DOHH2 (cell line): ENCODE measurements at regions not wholly inside any gene's neighbourhood (a gene's known extent, or its start where the extent isn't known, plus 50 kb on each side); places are given as distances from the start of the nearest gene placed in this dataset.

Experiments
- H3F3A ChIP-seq: fragments of 200-600 bp; sonication (generic), shearing (Covaris generic); 2 replicates; pipeline ENCODE4 v1.6.0; 2016; ENCODE audit warnings: antibody characterized with exemption, mild to moderate bottlenecking; ENCODE audit not compliant: control insufficient read depth, insufficient read depth
- H3K27ac ChIP-seq: fragments of 200-600 bp; sonication (generic); 2 replicates; pipeline ENCODE4 v1.5.1; 2014; ENCODE audit warnings: low read depth, mild to moderate bottlenecking, low read length, moderate library complexity
- H3K27me3 ChIP-seq: fragments of 200-600 bp; sonication (generic); 2 replicates; pipeline ENCODE4 v1.6.1; 2014; ENCODE audit warnings: mild to moderate bottlenecking, low read length, mixed read lengths; ENCODE audit not compliant: control insufficient read depth
- H3K36me3 ChIP-seq: fragments of 200-600 bp; sonication (generic); 2 replicates; pipeline ENCODE4 v1.6.1; 2014; ENCODE audit warnings: mild to moderate bottlenecking, low read length, moderate library complexity, mixed read lengths; ENCODE audit not compliant: control insufficient read depth
- H3K4me1 ChIP-seq: fragments of 200-600 bp; sonication (generic); 2 replicates; pipeline ENCODE4 v1.6.1; 2014; ENCODE audit warnings: mild to moderate bottlenecking, low read length, mixed read lengths; ENCODE audit not compliant: control insufficient read depth
- H3K4me2 ChIP-seq: fragments of 200-600 bp; sonication (generic); 2 replicates; pipeline ENCODE4 v1.6.0; 2014; ENCODE audit warnings: mild to moderate bottlenecking, low read length, moderate library complexity
- H3K4me3 ChIP-seq: fragments of 200-600 bp; sonication (generic); 2 replicates; pipeline ENCODE4 v1.5.1; 2014; ENCODE audit warnings: mild to moderate bottlenecking, low read length, mixed read lengths
- H3K79me2 ChIP-seq: fragments of 200-600 bp; sonication (generic); 2 replicates; pipeline ENCODE4 v1.6.1; 2014; ENCODE audit warnings: mild to moderate bottlenecking, low read length, mixed read lengths; ENCODE audit not compliant: control insufficient read depth
- H3K9me2 ChIP-seq: fragments of 200-600 bp; sonication (generic); replicated peaks from 2 replicates; pipeline ENCODE4 v1.6.1; 2014; ENCODE audit warnings: mild to moderate bottlenecking, low read length, mixed read lengths; ENCODE audit not compliant: control insufficient read depth
- H3K9me3 ChIP-seq: fragments of 200-600 bp; sonication (generic); 2 replicates; pipeline ENCODE4 v1.6.1; 2014; ENCODE audit warnings: antibody characterized with exemption, low read length, mixed read lengths; ENCODE audit not compliant: control insufficient read depth, insufficient read depth
- H4K20me1 ChIP-seq: fragments of 200-600 bp; sonication (generic); 2 replicates; pipeline ENCODE4 v1.6.0; 2014; ENCODE audit warnings: low read depth, mild to moderate bottlenecking, antibody characterized with exemption, low read length, moderate library complexity; ENCODE audit not compliant: control insufficient read depth, insufficient read depth
- CTCF ChIP-seq: fragments of 200-600 bp; sonication (generic); IDR thresholded peaks from one replicate; pipeline ENCODE4 v1.5.1; 2014; ENCODE audit warnings: antibody characterized with exemption, mild to moderate bottlenecking, low read depth, low read length; ENCODE audit not compliant: poor library complexity, severe bottlenecking
- EZH2phosphoT487 ChIP-seq: fragments of 200-600 bp; sonication (generic); IDR thresholded peaks from 2 replicates; pipeline ENCODE4 v1.6.1; 2017; ENCODE audit warnings: borderline replicate concordance, mild to moderate bottlenecking, antibody characterized with exemption, low read length, moderate library complexity, mixed read lengths

- no peaks in the 10 kb centered on the region for H3F3A ChIP-seq
- no peaks in the 10 kb centered on the region for H3K27me3 ChIP-seq
- TF ChIP-seq CTCF (no peak), EZH2phosphoT487 (no peak)
- H3K4me3 ChIP-seq = no peak overlapping the region
- H3K4me2 ChIP-seq = no peak overlapping the region
- H4K20me1 ChIP-seq = no peaks in the 10 kb centered on the region
- H3K79me2 ChIP-seq = no peaks in the 10 kb centered on the region
- no peaks in the 10 kb centered on the region for H3K36me3 ChIP-seq
- H3K27ac ChIP-seq = no peak overlapping the region
- no peaks in the 10 kb centered on the region for H3K9me2 ChIP-seq
- no peaks in the 10 kb centered on the region for H3K9me3 ChIP-seq
- no peaks in the 10 kb centered on the region for H3K4me1 ChIP-seq
Observed at GRCh38 chr2:120858361-120859106, 122.9 kb downstream of the GLI2 start.

GRCh38 chr2:120859128-120859527, 123.5 kb downstream of the GLI2 start:
- Histone ChIP-seq H3K79me2 (no peaks in the 10 kb centered on the region), H3K9me2 (no peaks in the 10 kb centered on the region), H4K20me1 (no peaks in the 10 kb centered on the region), H3K4me3 (no peak overlapping the region), H3K27me3 (no peaks in the 10 kb centered on the region), H3K36me3 (no peaks in the 10 kb centered on the region), H3F3A (no peaks in the 10 kb centered on the region), H3K27ac (no peak overlapping the region), H3K4me1 (no peaks in the 10 kb centered on the region), H3K4me2 (no peak overlapping the region), H3K9me3 (no peaks in the 10 kb centered on the region)
- no peak for TF ChIP-seq CTCF
- no peak for TF ChIP-seq EZH2phosphoT487

DNA sequence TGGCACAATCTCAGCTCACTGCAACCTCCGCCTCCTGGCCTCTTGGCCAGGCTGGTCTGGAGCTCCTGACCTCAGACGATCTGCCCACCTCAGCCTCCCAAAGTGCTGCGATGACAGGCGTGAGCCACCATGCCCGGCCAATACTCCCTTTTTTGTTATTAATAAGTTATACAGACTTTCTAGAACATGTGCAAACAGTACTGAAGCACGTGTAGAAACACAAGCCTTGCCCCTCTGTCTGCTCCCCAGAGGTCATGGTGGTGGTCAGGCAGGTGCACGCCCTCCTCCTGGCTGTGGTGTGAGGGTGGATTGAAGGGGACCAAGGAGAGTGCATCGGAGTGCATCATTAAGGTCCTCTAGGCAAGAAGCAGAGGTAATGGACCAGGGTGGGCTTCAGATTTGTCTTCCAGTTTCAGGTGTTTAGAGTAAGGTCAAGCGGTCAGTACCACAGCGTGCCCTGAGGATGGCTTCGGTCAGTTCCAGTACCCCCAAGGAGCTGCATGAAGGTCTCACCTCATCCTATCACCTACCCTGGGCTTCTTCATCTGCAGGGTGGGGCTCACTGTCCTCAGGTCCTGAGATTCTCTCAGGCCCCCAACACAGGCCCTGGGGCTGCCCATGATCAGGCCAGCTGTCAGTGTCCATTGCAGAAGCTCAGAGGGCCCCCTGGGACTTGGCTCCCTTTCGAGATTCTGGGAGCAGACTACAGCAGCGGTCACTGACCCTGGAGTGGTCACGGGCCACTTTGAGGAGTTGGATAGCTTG, 124.3 kb downstream of the GLI2 start:
- no peak for TF ChIP-seq EZH2phosphoT487
- no peak for TF ChIP-seq CTCF
- no peak overlapping the region for H3K4me2 ChIP-seq

More for the DNA sequence above, 124.3 kb downstream of the GLI2 start:
- no peaks in the 10 kb centered on the region for H3K4me1 ChIP-seq
- H3K79me2 ChIP-seq = no peaks in the 10 kb centered on the region
- H3K9me3 ChIP-seq = no peaks in the 10 kb centered on the region
- no peaks in the 10 kb centered on the region for H3K9me2 ChIP-seq
- H4K20me1 ChIP-seq = no peaks in the 10 kb centered on the region
- no peaks in the 10 kb centered on the region for H3F3A ChIP-seq
- H3K27ac ChIP-seq = no peak overlapping the region
- no peak overlapping the region for H3K4me3 ChIP-seq
- H3K36me3 ChIP-seq = no peaks in the 10 kb centered on the region
- no peaks in the 10 kb centered on the region for H3K27me3 ChIP-seq
